OCI-LY1 (cell line): ENCODE measurements at regions not wholly inside any gene's neighbourhood (a gene's known extent, or its start where the extent isn't known, plus 50 kb on each side); places are given as distances from the start of the nearest gene placed in this dataset.

ENCODE experiments used
- CTCF ChIP-seq: fragments of 200-600 bp; sonication (generic), shearing (Covaris generic); IDR thresholded peaks from 2 replicates; pipeline ENCODE4 v1.5.1; 2017; ENCODE audit warnings: mild to moderate bottlenecking, antibody characterized with exemption, low read length, moderate library complexity, mixed read lengths
- EZH2 ChIP-seq: fragments of 200-600 bp; sonication (generic), shearing (Covaris generic); IDR thresholded peaks from 2 replicates; pipeline ENCODE4 v1.8.0; 2017; ENCODE audit warnings: borderline replicate concordance, mixed run types, mild to moderate bottlenecking, antibody characterized with exemption, low read length, moderate library complexity, mixed read lengths

- TF ChIP-seq CTCF (no peak), EZH2 (no peak)
These were observed 544.6 kb upstream of the TRPC7 start for GRCh38 chr5:136909906-136910305.
